ENCODE measurements at regions not wholly inside any gene's neighbourhood (a gene's known extent, or its start where the extent isn't known, plus 50 kb on each side); places are given as distances from the start of the nearest gene placed in this dataset.

GRCh38 chr14:104253901-104254353 is 115.5 kb downstream of the KIF26A start:
- Histone ChIP-seq H3K27ac (ENCODE audit: low read depth in 1 of 2, low read length in 2 of 2) (no peak overlapping the region), H3K4me3 (ENCODE audit: low read depth in 1 of 3, low read length in 3 of 3) (no peak overlapping the region), H3K9me3 (ENCODE audit: control insufficient read depth in 4 of 4, low read length in 3 of 4) (no peaks in the 10 kb centered on the region), H3K36me3 (ENCODE audit: control insufficient read depth in 4 of 4, insufficient read depth in 3 of 4, low read depth in 1 of 4, low read length in 3 of 4) (no peaks in the 10 kb centered on the region), H3K4me1 (ENCODE audit: control insufficient read depth in 4 of 4, insufficient read depth in 4 of 4, low read length in 3 of 4) (no peaks in the 10 kb centered on the region), H3K9ac (ENCODE audit: low read depth in 1 of 2, low read length in 2 of 2) (no peak overlapping the region), H3K27me3 (ENCODE audit: control insufficient read depth in 4 of 4, insufficient read depth in 4 of 4, low read length in 3 of 4) (peaks cover 0 to 2% (median 0%) of the 10 kb centered on the region in 4 donors)
- DNase-seq (ENCODE audit: low spot score) = no peak
- no peak for TF ChIP-seq RXRA (IDR thresholded peaks at IDR 0.05)
- TF ChIP-seq EGR1 (IDR thresholded peaks at IDR 0.05; ENCODE audit: low read depth in 2 of 2) = no peak
- TF ChIP-seq ZBTB33 (IDR thresholded peaks at IDR 0.05) = no peak
- TF ChIP-seq GABPA (IDR thresholded peaks at IDR 0.05 in 1 of 2, conservative IDR thresholded peaks at IDR 0.05 in 1 of 2) = no peak
- no peak for TF ChIP-seq YY1 (IDR thresholded peaks at IDR 0.05)
- TF ChIP-seq SP1 (IDR thresholded peaks at IDR 0.05) = no peak
- TF ChIP-seq REST (IDR thresholded peaks at IDR 0.05) = no peak
- TF ChIP-seq TAF1 (conservative IDR thresholded peaks at IDR 0.05) = no peak
- TF ChIP-seq FOXA2 (IDR thresholded peaks at IDR 0.05) = no peak
- TF ChIP-seq CTCF (IDR thresholded peaks at IDR 0.05; ENCODE audit: low read depth, low read length, missing input control) = no peak
- no peak for TF ChIP-seq NR2F2 (IDR thresholded peaks at IDR 0.05)
- TF ChIP-seq HNF4A (conservative IDR thresholded peaks at IDR 0.05) = no peak
- no peak for TF ChIP-seq ATF3 (IDR thresholded peaks at IDR 0.05)
- no peak for TF ChIP-seq FOXA1 (IDR thresholded peaks at IDR 0.05)
- TF ChIP-seq MAX (IDR thresholded peaks at IDR 0.05) = no peak
- TF ChIP-seq JUND (IDR thresholded peaks at IDR 0.05) = no peak
- no peak for TF ChIP-seq RAD21 (IDR thresholded peaks at IDR 0.05)
- TF ChIP-seq HNF4G (IDR thresholded peaks at IDR 0.05) = no peak
- 81% methylated on average over 16 of the region's 16 CpGs for WGBS
